GM06990 (cell line): ENCODE measurements at regions not wholly inside any gene's neighbourhood (a gene's known extent, or its start where the extent isn't known, plus 50 kb on each side); places are given as distances from the start of the nearest gene placed in this dataset.

ENCODE experiments used
- DNase-seq: peaks from one replicate; pipeline ENCODE4 v3.0.0-alpha.2; 2011; ENCODE audit not compliant: insufficient read length; ENCODE audit errors: extremely low read depth
- H3K27me3 ChIP-seq: replicated peaks from 2 replicates; pipeline ENCODE4 v1.6.0; 2011; ENCODE audit warnings: low read length; ENCODE audit not compliant: control insufficient read depth, insufficient read depth
- H3K36me3 ChIP-seq: 2 replicates; pipeline ENCODE4 v1.5.1; 2011; ENCODE audit warnings: low read length; ENCODE audit not compliant: control insufficient read depth, insufficient read depth
- H3K4me3 ChIP-seq: replicated peaks from 2 replicates; pipeline ENCODE4 v1.5.1; 2011; ENCODE audit warnings: low read depth, mild to moderate bottlenecking, control low read depth, low read length
- TF ChIP-seq, protein P1 (sequence below): IDR thresholded peaks from 2 replicates; pipeline ENCODE4 v1.5.1; 2011; ENCODE audit warnings: low read length, control low read depth, mild to moderate bottlenecking, inconsistent platforms; ENCODE audit not compliant: insufficient read depth, poor library complexity, severe bottlenecking

DNA sequence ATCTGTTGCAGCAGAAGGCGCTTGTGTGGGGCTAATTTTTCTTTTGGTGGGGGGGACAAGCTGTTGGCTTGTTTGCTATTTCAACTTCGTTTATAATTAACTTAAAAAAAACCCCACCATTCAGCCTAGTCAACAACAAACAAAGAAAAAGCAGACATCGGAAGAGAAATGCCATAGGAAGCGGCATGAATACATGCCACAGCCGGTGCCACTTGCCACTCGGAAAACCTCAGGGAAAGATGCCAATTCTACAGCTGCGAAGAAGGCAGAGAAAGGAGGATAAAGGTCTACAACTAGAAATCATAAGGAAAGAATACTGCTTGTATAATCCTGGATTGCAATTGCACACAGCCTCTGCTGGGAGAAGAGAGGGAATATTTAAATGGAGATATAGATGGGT is 254.4 kb upstream of the PMFBP1 start:
- no peaks in the 10 kb centered on the region for H3K27me3 ChIP-seq
- TF ChIP-seq, protein P1, sequence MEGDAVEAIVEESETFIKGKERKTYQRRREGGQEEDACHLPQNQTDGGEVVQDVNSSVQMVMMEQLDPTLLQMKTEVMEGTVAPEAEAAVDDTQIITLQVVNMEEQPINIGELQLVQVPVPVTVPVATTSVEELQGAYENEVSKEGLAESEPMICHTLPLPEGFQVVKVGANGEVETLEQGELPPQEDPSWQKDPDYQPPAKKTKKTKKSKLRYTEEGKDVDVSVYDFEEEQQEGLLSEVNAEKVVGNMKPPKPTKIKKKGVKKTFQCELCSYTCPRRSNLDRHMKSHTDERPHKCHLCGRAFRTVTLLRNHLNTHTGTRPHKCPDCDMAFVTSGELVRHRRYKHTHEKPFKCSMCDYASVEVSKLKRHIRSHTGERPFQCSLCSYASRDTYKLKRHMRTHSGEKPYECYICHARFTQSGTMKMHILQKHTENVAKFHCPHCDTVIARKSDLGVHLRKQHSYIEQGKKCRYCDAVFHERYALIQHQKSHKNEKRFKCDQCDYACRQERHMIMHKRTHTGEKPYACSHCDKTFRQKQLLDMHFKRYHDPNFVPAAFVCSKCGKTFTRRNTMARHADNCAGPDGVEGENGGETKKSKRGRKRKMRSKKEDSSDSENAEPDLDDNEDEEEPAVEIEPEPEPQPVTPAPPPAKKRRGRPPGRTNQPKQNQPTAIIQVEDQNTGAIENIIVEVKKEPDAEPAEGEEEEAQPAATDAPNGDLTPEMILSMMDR, result no peak
- H3K4me3 ChIP-seq, result no peak overlapping the region
- DNase-seq, result no peak
- no peaks in the 10 kb centered on the region for H3K36me3 ChIP-seq

DNA sequence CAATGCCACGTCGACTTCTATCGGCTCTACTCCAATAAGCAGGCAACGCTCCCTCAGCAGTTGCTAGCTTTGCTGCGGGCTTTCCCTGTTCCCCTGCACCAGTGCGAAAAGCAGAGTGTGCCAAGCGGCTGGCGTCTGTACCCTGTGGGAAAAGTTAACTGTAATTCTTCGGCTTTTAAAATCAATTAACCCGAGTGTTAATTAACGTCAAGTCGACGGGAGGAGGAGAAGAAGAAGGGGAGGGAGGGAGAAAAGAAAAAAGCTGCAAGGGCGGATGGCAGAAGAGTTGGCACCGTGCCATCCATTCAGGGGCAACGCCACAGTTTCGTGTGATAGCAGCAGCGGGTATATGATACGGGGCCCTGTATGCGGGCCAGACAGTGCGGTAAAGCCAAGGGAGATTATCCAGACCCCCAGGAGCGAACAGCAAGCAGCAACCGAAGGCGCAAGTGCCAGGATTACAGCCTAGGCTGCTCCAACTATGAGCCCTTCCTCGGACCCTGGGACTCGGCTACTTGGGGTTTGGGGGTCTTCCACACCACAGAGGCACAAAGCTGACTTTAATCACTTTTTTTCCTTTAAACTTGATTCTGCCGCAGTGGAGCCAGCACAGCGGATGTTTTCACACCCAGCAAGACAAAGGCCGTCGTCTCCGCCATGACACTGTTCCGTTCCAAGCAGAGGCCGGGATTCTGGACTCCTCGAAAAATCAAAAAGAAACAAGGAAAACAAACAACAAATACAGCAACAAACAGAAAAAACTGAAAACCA is 253.8 kb upstream of the PMFBP1 start:
- Histone ChIP-seq H3K27me3 (no peaks in the 10 kb centered on the region), H3K4me3 (no peak overlapping the region), H3K36me3 (no peaks in the 10 kb centered on the region)
- no peak for DNase-seq
- TF ChIP-seq, protein P1, result no peak

DNA sequence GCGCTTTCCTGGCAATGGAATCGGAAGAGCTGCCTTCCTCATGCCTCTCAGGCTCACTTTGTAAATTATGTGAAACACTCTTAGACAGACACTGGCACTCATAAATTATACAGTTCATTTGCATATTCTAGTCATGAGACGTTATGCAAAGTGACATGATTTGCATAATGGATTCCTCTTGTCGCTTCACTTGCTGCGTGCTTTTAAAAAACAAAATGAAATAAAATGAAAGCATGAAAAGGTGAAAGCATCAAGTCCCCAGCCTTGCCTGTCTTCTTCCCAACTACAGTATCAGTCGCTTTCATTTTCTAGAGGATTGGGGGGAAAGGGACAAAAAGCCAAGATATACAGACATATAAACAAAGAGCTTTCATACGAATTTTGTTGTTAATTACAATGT is 252.8 kb upstream of the PMFBP1 start:
- TF ChIP-seq, protein P1, result no peak
- Histone ChIP-seq H3K36me3 (no peaks in the 10 kb centered on the region), H3K4me3 (no peak overlapping the region), H3K27me3 (no peaks in the 10 kb centered on the region)
- DNase-seq, result no peak

DNA sequence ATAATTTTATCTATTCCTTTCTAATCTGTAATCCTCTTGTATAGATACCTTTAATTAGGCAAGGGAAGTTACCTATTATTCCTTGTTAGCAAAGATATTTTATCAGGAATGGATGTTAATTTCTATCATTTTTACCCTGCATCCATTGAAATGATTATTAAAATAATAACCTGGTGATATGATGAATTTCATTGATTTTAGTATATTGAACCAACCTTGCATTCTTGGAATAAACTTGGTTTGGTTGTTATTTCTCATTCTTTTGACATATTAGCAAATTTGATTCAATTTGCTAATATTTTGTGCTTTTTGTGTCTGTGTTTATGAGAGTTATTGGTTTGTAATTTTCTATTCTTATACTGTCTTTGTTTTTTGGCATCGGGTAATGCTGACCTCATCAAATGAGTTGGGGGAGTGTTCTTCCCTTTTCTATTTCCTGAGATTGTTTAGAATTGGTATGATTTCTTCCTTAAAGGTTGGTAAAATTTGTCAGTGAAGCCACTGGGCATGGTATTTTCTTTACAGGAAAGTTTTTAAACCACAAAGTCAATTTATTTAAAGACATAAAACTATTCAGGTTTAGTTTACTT is 250.4 kb upstream of the PMFBP1 start:
- TF ChIP-seq, protein P1, result no peak
- no peaks in the 10 kb centered on the region for H3K36me3 ChIP-seq
- DNase-seq, result no peak
- no peaks in the 10 kb centered on the region for H3K27me3 ChIP-seq
- H3K4me3 ChIP-seq, result no peak overlapping the region

DNA sequence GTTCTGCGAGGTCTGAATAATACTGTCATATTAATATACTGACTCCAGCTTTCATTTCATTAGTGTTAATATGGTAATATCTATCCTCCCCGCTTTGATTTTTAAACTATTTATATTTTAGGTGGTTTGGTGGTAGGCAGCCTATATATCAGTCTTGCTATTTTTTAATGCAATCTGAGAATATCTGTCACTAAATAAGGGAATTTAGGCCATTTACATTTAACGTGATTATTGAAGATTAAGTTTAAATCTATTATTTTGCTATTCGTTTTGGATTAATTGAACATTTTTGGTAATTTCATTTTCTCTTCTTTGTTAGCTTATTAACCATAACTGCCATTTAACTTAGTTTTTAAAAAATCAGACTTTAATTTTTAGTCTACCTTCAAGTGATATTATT is 247.7 kb upstream of the PMFBP1 start:
- no peaks in the 10 kb centered on the region for H3K36me3 ChIP-seq
- DNase-seq, result no peak
- no peaks in the 10 kb centered on the region for H3K27me3 ChIP-seq
- H3K4me3 ChIP-seq, result no peak overlapping the region
- TF ChIP-seq, protein P1, result no peak
